Testis (tissue), 2 donors: ENCODE measurements at regions not wholly inside any gene's neighbourhood (a gene's known extent, or its start where the extent isn't known, plus 50 kb on each side); places are given as distances from the start of the nearest gene placed in this dataset.

Source experiments
- DNase-seq: peaks from one replicate; pipeline ENCODE4 v3.0.0-alpha.2; 2019
- H3K27ac ChIP-seq, 2 donors: fragments of 200-600 bp; sonication (generic); one replicate each; pipeline ENCODE4 v1.5.1; 2019
- H3K27me3 ChIP-seq: fragments of 200-600 bp; sonication (generic); one replicate; pipeline ENCODE4 v1.5.1; 2019
- H3K36me3 ChIP-seq: fragments of 200-600 bp; sonication (generic); one replicate; pipeline ENCODE4 v1.5.1; 2017; ENCODE audit warnings: low read depth; ENCODE audit errors: missing control alignments
- H3K4me1 ChIP-seq: fragments of 200-600 bp; sonication (generic); one replicate; pipeline ENCODE4 v1.5.1; 2019
- H3K4me3 ChIP-seq, 2 donors: fragments of 200-600 bp; sonication (generic); one replicate each; pipeline ENCODE4 v1.5.1; 2017 to 2019
- H3K9me3 ChIP-seq: fragments of 200-600 bp; sonication (generic); one replicate; pipeline ENCODE4 v1.5.1; 2017
- POLR2A ChIP-seq: fragments of 450-650 bp; IDR thresholded peaks from one replicate; pipeline ENCODE4 v1.6.1; 2017; ENCODE audit warnings: antibody characterized with exemption, mild to moderate bottlenecking, moderate library complexity
- WGBS, 2 donors: methylation state at CpG; one replicate each; pipeline ENCODE4 v1.1.5; 2018; 5-methylcytosine and 5-hydroxymethylcytosine counted together
- intact Hi-C: fragments of 100-400 bp; cut with DNase I; formaldehyde crosslinking; loops from one replicate; pipeline ENCODE4 v1.15.1; 2023; ENCODE audit warnings: low total_unique reads
- TF ChIP-seq, protein P1 (sequence below), 3 experiments: fragments of 450-650 bp in 2 of 3; fragments of 200-600 bp in 1 of 3; sonication (generic) in 1 of 3; IDR thresholded peaks; one replicate each; pipeline ENCODE4 v1.5.1; 2016 to 2019; ENCODE audit warnings: antibody characterized with exemption in 3 of 3, mild to moderate bottlenecking in 2 of 3, moderate library complexity in 1 of 3

- no peak for DNase-seq
- Histone ChIP-seq H3K36me3 (no peaks in the 10 kb centered on the region), H3K27me3 (no peaks in the 10 kb centered on the region), H3K27ac (no peak overlapping the region), H3K4me1 (no peaks in the 10 kb centered on the region), H3K4me3 (no peak overlapping the region), H3K9me3 (no peaks in the 10 kb centered on the region)
- TF ChIP-seq, protein P1, sequence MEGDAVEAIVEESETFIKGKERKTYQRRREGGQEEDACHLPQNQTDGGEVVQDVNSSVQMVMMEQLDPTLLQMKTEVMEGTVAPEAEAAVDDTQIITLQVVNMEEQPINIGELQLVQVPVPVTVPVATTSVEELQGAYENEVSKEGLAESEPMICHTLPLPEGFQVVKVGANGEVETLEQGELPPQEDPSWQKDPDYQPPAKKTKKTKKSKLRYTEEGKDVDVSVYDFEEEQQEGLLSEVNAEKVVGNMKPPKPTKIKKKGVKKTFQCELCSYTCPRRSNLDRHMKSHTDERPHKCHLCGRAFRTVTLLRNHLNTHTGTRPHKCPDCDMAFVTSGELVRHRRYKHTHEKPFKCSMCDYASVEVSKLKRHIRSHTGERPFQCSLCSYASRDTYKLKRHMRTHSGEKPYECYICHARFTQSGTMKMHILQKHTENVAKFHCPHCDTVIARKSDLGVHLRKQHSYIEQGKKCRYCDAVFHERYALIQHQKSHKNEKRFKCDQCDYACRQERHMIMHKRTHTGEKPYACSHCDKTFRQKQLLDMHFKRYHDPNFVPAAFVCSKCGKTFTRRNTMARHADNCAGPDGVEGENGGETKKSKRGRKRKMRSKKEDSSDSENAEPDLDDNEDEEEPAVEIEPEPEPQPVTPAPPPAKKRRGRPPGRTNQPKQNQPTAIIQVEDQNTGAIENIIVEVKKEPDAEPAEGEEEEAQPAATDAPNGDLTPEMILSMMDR (IDR thresholded peaks at IDR 0.05): no peak
- no peak for TF ChIP-seq POLR2A
- intact Hi-C loops: no loop called here
- WGBS, 2 donors: 88 to 89% methylated on average over 2 of the region's 2 CpGs
Observed at GRCh38 chr2:18656048-18656447, 66.7 kb upstream of the NT5C1B start.

GRCh38 chr2:18651842-18652774 is 62.7 kb upstream of the NT5C1B start:
- H3K4me1 ChIP-seq: peaks cover 4% of the 10 kb centered on the region
- intact Hi-C loops: no loop called here
- no peak overlapping the region for H3K4me3 ChIP-seq
- no peak overlapping the region for H3K27ac ChIP-seq
- no peaks in the 10 kb centered on the region for H3K36me3 ChIP-seq
- DNase-seq: no peak
- no peak for TF ChIP-seq POLR2A
- TF ChIP-seq, protein P1 (IDR thresholded peaks at IDR 0.05): no peak
- H3K9me3 ChIP-seq: no peaks in the 10 kb centered on the region
- WGBS, 2 donors: 69 to 72% methylated on average over 3 of the region's 3 CpGs
- no peaks in the 10 kb centered on the region for H3K27me3 ChIP-seq

DNA sequence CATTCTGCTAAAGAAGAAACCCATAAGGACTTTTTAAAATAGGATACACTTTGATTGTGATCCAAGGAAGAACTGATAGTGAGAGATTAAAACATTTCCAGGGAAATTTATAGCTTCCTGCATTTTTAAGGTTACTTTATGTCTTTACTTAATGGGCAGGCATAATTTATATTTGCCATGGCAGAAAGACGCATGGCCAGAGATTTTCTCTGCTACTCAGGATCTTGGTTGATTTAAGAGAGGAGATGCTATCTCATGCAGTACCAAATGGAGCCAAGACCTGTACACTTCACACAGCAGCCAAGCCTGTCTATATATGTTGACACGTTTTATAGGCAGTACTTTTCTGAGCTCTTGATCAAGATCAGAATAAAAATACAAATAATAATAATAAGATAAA is 60.9 kb upstream of the NT5C1B start:
- H3K4me3 ChIP-seq: no peak overlapping the region
- no peak for DNase-seq
- H3K36me3 ChIP-seq: no peaks in the 10 kb centered on the region
- H3K9me3 ChIP-seq: no peaks in the 10 kb centered on the region
- H3K27ac ChIP-seq: no peak overlapping the region
- WGBS, 2 donors: 69 to 78% methylated on average over 2 of the region's 2 CpGs
- intact Hi-C loops: no loop called here
- H3K27me3 ChIP-seq: no peaks in the 10 kb centered on the region
- peaks cover 4% of the 10 kb centered on the region for H3K4me1 ChIP-seq
- no peak for TF ChIP-seq POLR2A

DNA sequence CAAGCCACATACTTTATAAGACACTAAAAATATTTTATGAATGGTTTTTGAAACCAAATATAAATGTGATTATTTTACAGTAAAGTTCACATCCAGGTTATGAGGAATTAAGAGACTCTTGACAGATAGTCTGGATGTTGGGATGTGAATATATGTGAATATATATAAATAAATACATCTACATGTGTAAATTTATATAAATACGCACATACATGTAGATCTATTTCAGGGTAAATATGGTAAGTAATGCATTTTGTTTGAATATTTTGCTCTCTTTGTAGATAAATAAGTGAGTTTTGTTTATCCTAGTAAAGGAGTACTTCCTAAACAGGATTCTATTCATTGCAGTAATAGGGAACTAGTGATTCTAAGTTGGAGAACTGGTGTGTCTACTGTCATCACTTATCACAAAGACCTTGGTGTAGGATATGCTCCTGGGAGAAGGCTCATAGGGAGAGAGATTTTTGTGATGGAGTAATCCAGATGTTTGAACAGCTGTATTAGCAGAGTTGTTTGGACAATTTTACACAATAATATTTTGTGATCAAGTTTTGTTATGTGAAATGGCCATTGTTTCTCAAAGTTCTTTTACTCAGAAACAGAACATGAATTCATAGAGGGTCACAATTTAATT is 60.2 kb upstream of the NT5C1B start:
- intact Hi-C loops: no loop called here
- no peak for TF ChIP-seq POLR2A
- TF ChIP-seq, protein P1 (IDR thresholded peaks at IDR 0.05): no peak
- DNase-seq: no peak
- Histone ChIP-seq H3K27me3 (no peaks in the 10 kb centered on the region), H3K4me1 (peaks cover 4% of the 10 kb centered on the region), H3K9me3 (no peaks in the 10 kb centered on the region), H3K36me3 (no peaks in the 10 kb centered on the region), H3K4me3 (no peak overlapping the region), H3K27ac (no peak overlapping the region)
- 97 to 98% methylated on average over 1 of the region's 1 CpG for WGBS, 2 donors

GRCh38 chr2:18648161-18648560 is 58.8 kb upstream of the NT5C1B start:
- no peak overlapping the region for H3K4me3 ChIP-seq
- DNase-seq: no peak
- intact Hi-C loops: no loop called here
- H3K27ac ChIP-seq: no peak overlapping the region
- TF ChIP-seq, protein P1 (IDR thresholded peaks at IDR 0.05): no peak
- no peaks in the 10 kb centered on the region for H3K27me3 ChIP-seq
- WGBS, 2 donors: 59 to 65% methylated on average over 3 of the region's 3 CpGs
- H3K9me3 ChIP-seq: no peaks in the 10 kb centered on the region
- peaks cover 4% of the 10 kb centered on the region for H3K4me1 ChIP-seq
- H3K36me3 ChIP-seq: no peaks in the 10 kb centered on the region
